ENCODE measurements at regions not wholly inside any gene's neighbourhood (a gene's known extent, or its start where the extent isn't known, plus 50 kb on each side); places are given as distances from the start of the nearest gene placed in this dataset.

GRCh38 chr2:23042216-23042906 lies 342.6 kb upstream of the KLHL29 start:
- TF ChIP-seq CTCF (IDR thresholded peaks at IDR 0.05 in 4 of 5, conservative IDR thresholded peaks at IDR 0.05 in 1 of 5) (no peak), POLR2A (IDR thresholded peaks at IDR 0.05) (no peak)

Data from gastrocnemius medialis (tissue), 4 donors.